Keratinocyte (primary cell): ENCODE measurements at regions not wholly inside any gene's neighbourhood (a gene's known extent, or its start where the extent isn't known, plus 50 kb on each side); places are given as distances from the start of the nearest gene placed in this dataset.

Experiments used
- DNase-seq: peaks from one replicate; pipeline ENCODE4 v3.0.0-alpha.2; 2011; ENCODE audit warnings: low read depth, missing footprints, low spot score
- FAIRE-seq: peaks from 2 replicates; lab custom pipeline; 2011; peaks lifted over from hg19 to GRCh38; lab: Jason Lieb, UNC
- H2AFZ ChIP-seq: 2 replicates; pipeline ENCODE4 v1.6.0; 2012; ENCODE audit warnings: low read length, control low read depth, inconsistent platforms; ENCODE audit not compliant: control insufficient read depth
- H3K27ac ChIP-seq: 2 replicates; pipeline ENCODE4 v1.5.1; 2011; ENCODE audit warnings: low read length; ENCODE audit not compliant: control insufficient read depth, insufficient read depth
- H3K27me3 ChIP-seq: 3 replicates; pipeline ENCODE4 v1.6.0; 2011; ENCODE audit warnings: low read length; ENCODE audit not compliant: control insufficient read depth, insufficient read depth; ENCODE audit errors: extremely low read depth
- H3K36me3 ChIP-seq, 2 experiments: 2 replicates in 1 of 2; 3 replicates in 1 of 2; pipeline ENCODE4 v1.5.1; 2011; ENCODE audit warnings: low read length in 2 of 2, mild to moderate bottlenecking in 1 of 2; ENCODE audit not compliant: control insufficient read depth in 2 of 2, insufficient read depth in 2 of 2; ENCODE audit errors: extremely low read depth in 1 of 2
- H3K4me1 ChIP-seq: 3 replicates; pipeline ENCODE4 v1.5.1; 2011; ENCODE audit warnings: low read length; ENCODE audit not compliant: control insufficient read depth, insufficient read depth; ENCODE audit errors: extremely low read depth
- H3K4me2 ChIP-seq: 3 replicates; pipeline ENCODE4 v1.6.0; 2011; ENCODE audit warnings: low read depth, low read length; ENCODE audit not compliant: control insufficient read depth, insufficient read depth; ENCODE audit errors: extremely low read depth
- H3K4me3 ChIP-seq, 3 experiments: fragments of 200-600 bp in 1 of 3; sonication (generic) in 1 of 3; 2 replicates in 2 of 3; 3 replicates in 1 of 3; pipeline ENCODE4 v1.5.1; 2011 to 2016; ENCODE audit warnings: low read length in 3 of 3, mild to moderate bottlenecking in 3 of 3, control low read depth in 2 of 3, inconsistent platforms in 1 of 3, low read depth in 1 of 3, mixed read lengths in 1 of 3, mixed run types in 1 of 3, moderate library complexity in 1 of 3; ENCODE audit not compliant: control insufficient read depth in 2 of 3, insufficient read depth in 2 of 3; ENCODE audit errors: extremely low read depth in 1 of 3
- H3K79me2 ChIP-seq: 2 replicates; pipeline ENCODE4 v1.6.0; 2012; ENCODE audit warnings: low read length; ENCODE audit not compliant: control insufficient read depth, insufficient read depth
- H3K9ac ChIP-seq: 3 replicates; pipeline ENCODE4 v1.6.0; 2011; ENCODE audit warnings: low read length; ENCODE audit not compliant: control insufficient read depth, insufficient read depth; ENCODE audit errors: extremely low read depth
- H3K9me1 ChIP-seq: 3 replicates; pipeline ENCODE4 v1.6.0; 2011; ENCODE audit warnings: low read length; ENCODE audit not compliant: control insufficient read depth, insufficient read depth; ENCODE audit errors: extremely low read depth
- H3K9me3 ChIP-seq: 2 replicates; pipeline ENCODE4 v1.5.1; 2012; ENCODE audit warnings: low read depth, low read length; ENCODE audit not compliant: control insufficient read depth
- H4K20me1 ChIP-seq: 3 replicates; pipeline ENCODE4 v1.6.0; 2011; ENCODE audit warnings: low read length; ENCODE audit not compliant: control insufficient read depth, insufficient read depth; ENCODE audit errors: extremely low read depth
- CTCF ChIP-seq, 3 experiments: IDR thresholded peaks in 1 of 3; conservative IDR thresholded peaks in 1 of 3; optimal IDR thresholded peaks in 1 of 3; 2 replicates in 2 of 3; 3 replicates in 1 of 3; pipeline versions ENCODE3 to v1.5.1; 2011; ENCODE audit warnings: low read length in 3 of 3, mild to moderate bottlenecking in 3 of 3, moderate library complexity in 2 of 3, control low read depth in 1 of 3, inconsistent platforms in 1 of 3; ENCODE audit not compliant: insufficient read depth in 2 of 3; ENCODE audit errors: extremely low read depth in 1 of 3
- EZH2 ChIP-seq: IDR thresholded peaks from one replicate; pipeline ENCODE4 v1.6.1; 2012; ENCODE audit warnings: inconsistent platforms, mild to moderate bottlenecking, low read length, moderate library complexity
- dilution Hi-C: fragments of 300-500 bp; cut with MboI; formaldehyde crosslinking; loops from one replicate; pipeline ENCODE4 v1.7.0; 2020; ENCODE audit warnings: low sequenced_read_pairs; ENCODE audit not compliant: extremely low pct_ligation_motif_present

GRCh38 chr13:57036290-57036689, 104.4 kb upstream of the PRR20A start:
- dilution Hi-C loops, result no loop called here

GRCh38 chr13:57044910-57045309, 95.8 kb upstream of the PRR20A start:
- H3K9ac ChIP-seq, result no peak overlapping the region
- H3K4me3 ChIP-seq, result no peak overlapping the region
- H3K27ac ChIP-seq, result no peak overlapping the region
- FAIRE-seq (no peak), DNase-seq (no peak)
- no peaks in the 10 kb centered on the region for H3K9me1 ChIP-seq
- dilution Hi-C loops, result no loop called here
- TF ChIP-seq CTCF (optimal IDR thresholded peaks at IDR 0.05 in 1 of 3, IDR thresholded peaks at IDR 0.05 in 1 of 3, conservative IDR thresholded peaks at IDR 0.05 in 1 of 3; ENCODE audit: extremely low read depth in 1 of 3, insufficient read depth in 2 of 3, low read length in 3 of 3), result no peak
- TF ChIP-seq EZH2, result no peak
- H3K9me3 ChIP-seq, result no peaks in the 10 kb centered on the region
- H4K20me1 ChIP-seq, result no peaks in the 10 kb centered on the region
- no peaks in the 10 kb centered on the region for H3K36me3 ChIP-seq
- H3K79me2 ChIP-seq, result no peaks in the 10 kb centered on the region
- no peak overlapping the region for H3K4me2 ChIP-seq
- H3K4me1 ChIP-seq, result no peaks in the 10 kb centered on the region
- H3K27me3 ChIP-seq, result no peaks in the 10 kb centered on the region
- H2AFZ ChIP-seq, result no peak overlapping the region

More at GRCh38 chr13:57036290-57036689, 104.4 kb upstream of the PRR20A start:
- no peaks in the 10 kb centered on the region for H3K4me1 ChIP-seq
- H2AFZ ChIP-seq, result no peak overlapping the region
- TF ChIP-seq CTCF (optimal IDR thresholded peaks at IDR 0.05 in 1 of 3, IDR thresholded peaks at IDR 0.05 in 1 of 3, conservative IDR thresholded peaks at IDR 0.05 in 1 of 3; ENCODE audit: extremely low read depth in 1 of 3, insufficient read depth in 2 of 3, low read length in 3 of 3) (no peak), EZH2 (no peak)
- DNase-seq (no peak), FAIRE-seq (no peak)
- H3K4me3 ChIP-seq, result no peak overlapping the region
- no peaks in the 10 kb centered on the region for H3K36me3 ChIP-seq
- H3K27ac ChIP-seq, result no peak overlapping the region
- H4K20me1 ChIP-seq, result no peaks in the 10 kb centered on the region
- no peak overlapping the region for H3K9ac ChIP-seq
- no peaks in the 10 kb centered on the region for H3K9me3 ChIP-seq
- no peak overlapping the region for H3K4me2 ChIP-seq
- H3K27me3 ChIP-seq, result no peaks in the 10 kb centered on the region
- H3K9me1 ChIP-seq, result no peaks in the 10 kb centered on the region
- no peaks in the 10 kb centered on the region for H3K79me2 ChIP-seq
